ENCODE measurements at regions not wholly inside any gene's neighbourhood (a gene's known extent, or its start where the extent isn't known, plus 50 kb on each side); places are given as distances from the start of the nearest gene placed in this dataset.

GRCh38 chr4:36601864-36602495, 320.6 kb downstream of the DTHD1 start:
- TF ChIP-seq, protein P1, sequence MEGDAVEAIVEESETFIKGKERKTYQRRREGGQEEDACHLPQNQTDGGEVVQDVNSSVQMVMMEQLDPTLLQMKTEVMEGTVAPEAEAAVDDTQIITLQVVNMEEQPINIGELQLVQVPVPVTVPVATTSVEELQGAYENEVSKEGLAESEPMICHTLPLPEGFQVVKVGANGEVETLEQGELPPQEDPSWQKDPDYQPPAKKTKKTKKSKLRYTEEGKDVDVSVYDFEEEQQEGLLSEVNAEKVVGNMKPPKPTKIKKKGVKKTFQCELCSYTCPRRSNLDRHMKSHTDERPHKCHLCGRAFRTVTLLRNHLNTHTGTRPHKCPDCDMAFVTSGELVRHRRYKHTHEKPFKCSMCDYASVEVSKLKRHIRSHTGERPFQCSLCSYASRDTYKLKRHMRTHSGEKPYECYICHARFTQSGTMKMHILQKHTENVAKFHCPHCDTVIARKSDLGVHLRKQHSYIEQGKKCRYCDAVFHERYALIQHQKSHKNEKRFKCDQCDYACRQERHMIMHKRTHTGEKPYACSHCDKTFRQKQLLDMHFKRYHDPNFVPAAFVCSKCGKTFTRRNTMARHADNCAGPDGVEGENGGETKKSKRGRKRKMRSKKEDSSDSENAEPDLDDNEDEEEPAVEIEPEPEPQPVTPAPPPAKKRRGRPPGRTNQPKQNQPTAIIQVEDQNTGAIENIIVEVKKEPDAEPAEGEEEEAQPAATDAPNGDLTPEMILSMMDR (IDR thresholded peaks at IDR 0.05; ENCODE audit: low read depth, low read length): no peak
- TF ChIP-seq POLR2A (IDR thresholded peaks at IDR 0.05; ENCODE audit: extremely low read depth, insufficient read length): no peak

Measured in NB4 (cell line).